ENCODE measurements at regions not wholly inside any gene's neighbourhood (a gene's known extent, or its start where the extent isn't known, plus 50 kb on each side); places are given as distances from the start of the nearest gene placed in this dataset.
"Not testable (repeated sequence)": the region's sequence is repeated elsewhere in the genome, so short reads cannot be mapped to it uniquely, and the experiment has no call there.

GRCh38 chr12:32983332-32983731 is 86.8 kb upstream of the PKP2 start:
- no peaks in the 10 kb centered on the region; the same call in 1 of the 2 replicates for H3K27me3 ChIP-seq
- no peaks in the 10 kb centered on the region for H3K4me1 ChIP-seq
- no peak for DNase-seq
- TF ChIP-seq, protein P1, sequence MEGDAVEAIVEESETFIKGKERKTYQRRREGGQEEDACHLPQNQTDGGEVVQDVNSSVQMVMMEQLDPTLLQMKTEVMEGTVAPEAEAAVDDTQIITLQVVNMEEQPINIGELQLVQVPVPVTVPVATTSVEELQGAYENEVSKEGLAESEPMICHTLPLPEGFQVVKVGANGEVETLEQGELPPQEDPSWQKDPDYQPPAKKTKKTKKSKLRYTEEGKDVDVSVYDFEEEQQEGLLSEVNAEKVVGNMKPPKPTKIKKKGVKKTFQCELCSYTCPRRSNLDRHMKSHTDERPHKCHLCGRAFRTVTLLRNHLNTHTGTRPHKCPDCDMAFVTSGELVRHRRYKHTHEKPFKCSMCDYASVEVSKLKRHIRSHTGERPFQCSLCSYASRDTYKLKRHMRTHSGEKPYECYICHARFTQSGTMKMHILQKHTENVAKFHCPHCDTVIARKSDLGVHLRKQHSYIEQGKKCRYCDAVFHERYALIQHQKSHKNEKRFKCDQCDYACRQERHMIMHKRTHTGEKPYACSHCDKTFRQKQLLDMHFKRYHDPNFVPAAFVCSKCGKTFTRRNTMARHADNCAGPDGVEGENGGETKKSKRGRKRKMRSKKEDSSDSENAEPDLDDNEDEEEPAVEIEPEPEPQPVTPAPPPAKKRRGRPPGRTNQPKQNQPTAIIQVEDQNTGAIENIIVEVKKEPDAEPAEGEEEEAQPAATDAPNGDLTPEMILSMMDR (IDR thresholded peaks at IDR 0.05; ENCODE audit: low read depth, low read length) = no peak
- no peaks in the 10 kb centered on the region for H3K9me3 ChIP-seq
- H3K4me3 ChIP-seq (ENCODE audit: low read depth, low read length) = no peak overlapping the region
- H3K36me3 ChIP-seq = no peaks in the 10 kb centered on the region

DNA sequence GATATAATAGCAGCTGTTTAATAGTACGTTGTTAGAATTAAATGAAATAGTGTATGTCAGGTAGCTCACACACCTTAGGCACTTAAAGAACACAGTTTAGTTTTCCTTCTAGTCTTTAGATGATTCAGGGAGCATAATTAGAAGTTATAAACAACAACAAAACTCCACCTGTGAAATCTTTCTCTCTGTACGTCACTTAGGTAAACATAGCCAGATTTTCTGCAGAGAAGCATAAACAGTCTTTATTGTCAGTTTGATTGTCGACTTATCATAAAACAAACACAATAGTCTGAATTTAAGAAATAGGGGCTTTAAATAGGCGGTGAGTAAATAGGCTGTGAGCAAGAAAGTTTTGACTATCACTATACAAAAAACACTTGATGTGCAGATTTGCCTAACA is 84.6 kb upstream of the PKP2 start:
- TF ChIP-seq, protein P1 (IDR thresholded peaks at IDR 0.05; ENCODE audit: low read depth, low read length) = no peak
- Histone ChIP-seq H3K4me3 (ENCODE audit: low read depth, low read length) (no peak overlapping the region), H3K4me1 (no peaks in the 10 kb centered on the region), H3K36me3 (no peaks in the 10 kb centered on the region), H3K27me3 (no peaks in the 10 kb centered on the region; the same call in 1 of the 2 replicates), H3K9me3 (no peaks in the 10 kb centered on the region)
- DNase-seq = no peak

- TF ChIP-seq, protein P1 (IDR thresholded peaks at IDR 0.05; ENCODE audit: low read depth, low read length) = no peak
- Histone ChIP-seq H3K4me3 (ENCODE audit: low read depth, low read length) (no peak overlapping the region), H3K9me3 (no peaks in the 10 kb centered on the region), H3K36me3 (no peaks in the 10 kb centered on the region), H3K27me3 (no peaks in the 10 kb centered on the region; the same call in 1 of the 2 replicates), H3K4me1 (no peaks in the 10 kb centered on the region)
- no peak for DNase-seq
These were observed 78.5 kb upstream of the PKP2 start for GRCh38 chr12:32975122-32975521.

DNA sequence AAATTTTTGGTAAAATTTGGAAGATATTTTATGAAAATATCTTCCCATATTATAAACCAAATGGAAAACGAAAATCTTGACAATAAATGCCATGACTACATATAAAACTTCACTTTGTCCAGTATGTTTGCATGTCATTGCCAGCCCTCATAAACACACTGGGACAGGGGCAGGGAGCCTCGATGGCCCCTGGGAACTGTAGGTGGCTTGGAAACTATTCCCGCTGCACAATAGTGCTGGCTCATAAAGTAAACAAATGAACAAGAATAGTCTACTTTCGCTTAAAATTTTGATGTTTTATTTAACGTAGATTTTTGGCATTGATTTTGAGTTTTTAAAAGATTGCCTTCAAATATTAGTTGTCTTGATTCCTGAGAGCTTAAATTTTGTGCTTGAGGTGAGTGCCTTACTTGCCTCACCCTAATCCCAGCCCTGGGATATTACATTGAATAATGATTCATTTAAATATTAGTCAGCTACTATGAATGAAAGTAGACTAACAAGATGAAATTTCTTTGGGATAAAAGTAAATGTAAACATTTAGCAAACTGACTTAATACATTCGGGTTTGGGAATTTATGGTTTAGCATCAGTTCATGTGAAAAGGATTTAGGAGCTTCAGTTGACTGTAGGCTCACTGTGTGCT is 74.0 kb upstream of the PKP2 start:
- H3K4me1 ChIP-seq = no peaks in the 10 kb centered on the region
- DNase-seq = no peak
- H3K36me3 ChIP-seq = no peaks in the 10 kb centered on the region
- no peak overlapping the region for H3K4me3 ChIP-seq (ENCODE audit: low read depth, low read length)
- H3K27me3 ChIP-seq = no peaks in the 10 kb centered on the region; the same call in 1 of the 2 replicates
- H3K9me3 ChIP-seq = no peaks in the 10 kb centered on the region
- TF ChIP-seq, protein P1 (IDR thresholded peaks at IDR 0.05; ENCODE audit: low read depth, low read length) = no peak

GRCh38 chr12:32964981-32965585 is 68.5 kb upstream of the PKP2 start:
- no peak for DNase-seq
- no peaks in the 10 kb centered on the region for H3K9me3 ChIP-seq
- TF ChIP-seq, protein P1 (IDR thresholded peaks at IDR 0.05; ENCODE audit: low read depth, low read length) = no peak
- H3K27me3 ChIP-seq = no peaks in the 10 kb centered on the region
- H3K4me1 ChIP-seq = no peaks in the 10 kb centered on the region
- H3K4me3 ChIP-seq (ENCODE audit: low read depth, low read length) = no peak overlapping the region
- H3K36me3 ChIP-seq = no peaks in the 10 kb centered on the region

DNA sequence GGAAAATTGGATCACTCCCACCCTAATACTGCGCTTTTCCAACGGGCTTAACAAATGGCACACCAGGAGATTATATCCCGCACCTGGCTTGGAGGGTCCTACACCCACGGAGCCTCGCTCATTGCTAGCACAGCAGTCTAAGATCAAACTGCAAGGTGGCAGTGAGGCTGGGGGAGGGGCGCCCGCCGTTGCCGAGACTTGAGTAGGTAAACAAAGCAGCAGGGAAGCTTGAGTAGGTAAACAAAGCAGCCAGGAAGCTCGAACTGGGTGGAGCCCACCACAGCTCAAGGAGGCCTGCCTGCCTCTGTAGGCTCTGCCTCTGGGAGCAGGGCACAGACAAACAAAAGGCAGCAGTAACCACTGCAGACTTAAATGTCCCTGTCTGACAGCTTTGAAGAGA is 59.8 kb upstream of the PKP2 start:
- H3K4me1 ChIP-seq; H3K36me3 ChIP-seq; DNase-seq; H3K4me3 ChIP-seq (ENCODE audit: low read depth, low read length); H3K27me3 ChIP-seq; H3K9me3 ChIP-seq: not testable (repeated sequence)

Measured in BE2C (cell line).